Skeletal muscle satellite cell (primary cell): ENCODE measurements at regions not wholly inside any gene's neighbourhood (a gene's known extent, or its start where the extent isn't known, plus 50 kb on each side); places are given as distances from the start of the nearest gene placed in this dataset.

Source experiments
- H3K27me3 ChIP-seq: 2 replicates; pipeline ENCODE4 v1.7.0; 2013; ENCODE audit warnings: low read length; ENCODE audit not compliant: control insufficient read depth, insufficient read depth
- H3K36me3 ChIP-seq: 2 replicates; pipeline ENCODE4 v1.7.0; 2013; ENCODE audit warnings: mild to moderate bottlenecking, control low read depth, low read length; ENCODE audit not compliant: insufficient read depth
- H3K4me1 ChIP-seq: 2 replicates; pipeline ENCODE4 v1.7.0; 2013; ENCODE audit warnings: low read length; ENCODE audit not compliant: control insufficient read depth, insufficient read depth
- H3K4me2 ChIP-seq: 2 replicates; pipeline ENCODE4 v1.7.0; 2013; ENCODE audit warnings: mild to moderate bottlenecking, low read length
- H3K4me3 ChIP-seq: 2 replicates; pipeline ENCODE4 v1.7.0; 2013; ENCODE audit warnings: low read length
- H3K9ac ChIP-seq: 2 replicates; pipeline ENCODE4 v1.7.0; 2013; ENCODE audit warnings: mild to moderate bottlenecking, low read depth, low read length, moderate library complexity
- H3K9me3 ChIP-seq: replicated peaks from 2 replicates; pipeline ENCODE4 v1.7.0; 2013; ENCODE audit warnings: mild to moderate bottlenecking, control low read depth, low read length

DNA sequence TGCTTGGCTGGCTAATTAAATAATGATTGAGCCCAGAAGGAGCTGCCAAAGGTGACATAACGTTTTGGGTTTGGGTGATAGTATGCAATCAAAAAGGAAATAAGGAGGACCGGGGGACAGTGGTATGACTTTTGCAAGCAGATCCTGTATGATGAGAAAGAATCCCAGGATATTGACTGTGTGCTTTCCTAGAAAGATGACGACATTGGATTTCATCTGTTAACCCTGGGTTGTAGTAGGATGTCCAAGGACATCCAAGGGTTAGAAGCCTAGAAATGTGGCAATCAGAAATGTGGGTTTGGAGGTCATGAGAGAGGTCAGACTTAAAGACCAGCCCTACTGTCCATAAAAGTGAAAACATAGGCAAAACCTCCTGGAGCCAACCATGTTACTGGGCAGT, 50.3 kb upstream of the HMHB1 start:
- Histone ChIP-seq H3K4me3 (no peak overlapping the region), H3K36me3 (no peaks in the 10 kb centered on the region), H3K4me2 (no peak overlapping the region), H3K9me3 (no peaks in the 10 kb centered on the region), H3K4me1 (no peaks in the 10 kb centered on the region), H3K27me3 (no peaks in the 10 kb centered on the region), H3K9ac (no peak overlapping the region)

DNA sequence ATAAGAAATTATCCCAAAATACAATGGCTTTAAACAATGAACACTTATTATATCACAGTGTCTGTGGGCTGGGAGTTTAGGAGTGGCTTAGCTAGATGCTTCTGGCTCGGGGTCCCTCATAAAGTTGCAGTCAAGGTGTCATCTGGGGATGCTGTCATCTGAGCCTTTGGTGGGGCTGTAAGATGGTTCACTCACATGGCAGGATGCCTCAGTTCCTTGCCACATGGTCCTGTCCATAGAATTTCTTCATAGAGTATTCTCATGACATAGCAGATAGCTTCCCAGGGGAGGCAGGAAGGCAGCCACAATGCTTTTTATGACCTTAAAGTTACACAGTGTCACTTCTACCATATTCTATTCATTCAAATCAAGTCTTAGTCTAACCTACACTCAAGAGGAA, 51.2 kb upstream of the HMHB1 start:
- H3K4me1 ChIP-seq: no peaks in the 10 kb centered on the region
- H3K4me2 ChIP-seq: no peak overlapping the region
- no peaks in the 10 kb centered on the region for H3K36me3 ChIP-seq
- H3K27me3 ChIP-seq: no peaks in the 10 kb centered on the region
- no peaks in the 10 kb centered on the region for H3K9me3 ChIP-seq
- no peak overlapping the region for H3K9ac ChIP-seq
- H3K4me3 ChIP-seq: no peak overlapping the region

DNA sequence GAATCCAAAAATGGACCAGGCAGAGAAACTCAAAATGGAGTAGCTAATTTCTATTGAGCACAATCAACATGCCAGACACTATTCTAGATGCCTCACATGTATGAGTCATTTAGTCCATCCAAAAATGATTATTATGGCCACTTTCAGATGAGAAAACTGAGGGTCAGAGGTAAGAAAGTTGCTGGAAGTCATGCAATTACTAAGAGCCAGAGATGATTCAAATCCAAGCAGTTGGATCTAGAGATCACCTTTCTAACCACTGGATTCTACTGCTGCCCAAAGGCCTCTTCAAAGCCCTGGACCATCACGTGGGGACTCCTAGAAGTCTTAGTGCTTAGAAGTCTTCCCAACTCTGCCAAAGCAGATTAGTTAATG, 51.8 kb upstream of the HMHB1 start:
- H3K36me3 ChIP-seq: no peaks in the 10 kb centered on the region
- H3K27me3 ChIP-seq: no peaks in the 10 kb centered on the region
- H3K4me3 ChIP-seq: no peak overlapping the region
- H3K4me2 ChIP-seq: no peak overlapping the region
- H3K9me3 ChIP-seq: no peaks in the 10 kb centered on the region
- no peaks in the 10 kb centered on the region for H3K4me1 ChIP-seq
- no peak overlapping the region for H3K9ac ChIP-seq

DNA sequence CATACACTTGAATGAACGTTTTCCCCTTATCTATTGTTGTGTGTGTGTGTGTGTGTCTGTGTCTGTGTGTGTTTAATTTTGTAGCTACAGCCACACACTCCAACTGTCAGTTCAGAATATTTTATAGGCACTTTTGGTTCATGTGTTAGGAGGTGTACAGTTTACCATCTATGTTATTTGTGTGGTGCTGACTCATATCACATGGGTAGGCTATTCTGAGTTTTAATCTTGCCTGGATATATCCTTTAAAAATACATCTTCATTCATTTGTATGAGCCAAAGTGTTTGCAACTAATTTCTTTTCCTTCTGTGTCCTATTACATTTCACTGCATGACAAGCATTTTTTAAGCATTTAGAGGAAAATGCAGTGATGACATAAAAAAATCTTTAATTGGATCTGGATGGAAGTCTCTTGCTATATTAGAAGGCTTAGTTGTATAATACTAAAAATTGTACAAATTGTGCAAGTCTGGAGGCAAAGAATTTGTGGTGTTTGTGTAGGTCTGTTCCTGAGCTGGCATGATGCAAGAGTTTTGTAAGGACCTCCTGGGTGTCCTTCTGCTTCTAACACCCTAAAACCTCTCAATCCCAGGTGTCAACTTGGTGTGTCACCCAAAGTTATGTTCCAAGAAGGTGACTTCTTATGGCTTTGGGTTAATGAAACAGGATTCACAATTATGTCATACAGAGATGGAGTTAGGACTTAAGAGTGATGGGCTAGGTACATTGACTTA, 52.4 kb upstream of the HMHB1 start:
- H3K36me3 ChIP-seq: no peaks in the 10 kb centered on the region
- no peak overlapping the region for H3K4me2 ChIP-seq
- H3K27me3 ChIP-seq: no peaks in the 10 kb centered on the region
- H3K9ac ChIP-seq: no peak overlapping the region
- H3K9me3 ChIP-seq: no peaks in the 10 kb centered on the region
- no peak overlapping the region for H3K4me3 ChIP-seq
- no peaks in the 10 kb centered on the region for H3K4me1 ChIP-seq

DNA sequence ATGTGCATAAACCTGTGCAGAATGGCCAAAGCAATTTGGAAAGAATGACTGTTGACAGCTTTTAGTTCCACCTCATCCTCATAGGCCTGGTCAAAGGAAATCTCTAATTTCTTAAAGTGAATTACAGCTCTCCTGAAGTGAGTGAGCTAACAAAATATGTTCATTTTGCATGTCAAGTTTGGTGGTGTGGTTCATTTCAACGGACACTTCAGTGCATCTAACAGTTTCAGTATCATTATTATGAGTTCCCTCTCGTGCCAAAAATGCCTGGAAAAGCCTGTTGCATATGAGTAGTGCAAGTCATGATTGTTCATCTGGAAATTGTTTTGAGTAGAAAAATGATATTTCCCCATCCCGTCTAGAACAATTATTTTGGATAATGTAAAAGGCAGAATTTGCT, 53.2 kb upstream of the HMHB1 start:
- H3K4me3 ChIP-seq: no peak overlapping the region
- no peaks in the 10 kb centered on the region for H3K4me1 ChIP-seq
- H3K9ac ChIP-seq: no peak overlapping the region
- no peaks in the 10 kb centered on the region for H3K27me3 ChIP-seq
- no peak overlapping the region for H3K4me2 ChIP-seq
- no peaks in the 10 kb centered on the region for H3K36me3 ChIP-seq
- no peaks in the 10 kb centered on the region for H3K9me3 ChIP-seq

DNA sequence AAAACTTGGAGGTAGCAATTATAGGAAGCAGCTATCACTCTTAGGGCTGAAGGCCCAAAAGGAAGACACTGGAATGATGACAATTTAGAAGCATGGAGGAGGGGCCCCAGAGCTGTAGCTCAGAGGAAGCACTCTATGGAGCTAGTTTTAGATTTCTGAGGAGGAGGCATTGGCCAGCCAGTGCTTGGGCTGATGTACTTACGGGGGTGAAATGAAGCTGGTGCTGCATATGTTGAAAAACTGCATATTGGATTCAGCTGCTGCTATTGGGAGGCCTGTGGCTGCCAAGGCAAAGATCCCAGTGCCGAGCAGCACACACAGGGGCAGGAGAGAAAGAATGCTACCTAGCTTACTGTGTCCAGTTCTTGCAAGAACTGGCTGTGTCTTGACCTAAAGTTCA, 53.9 kb upstream of the HMHB1 start:
- Histone ChIP-seq H3K4me3 (no peak overlapping the region), H3K9ac (no peak overlapping the region), H3K4me1 (no peaks in the 10 kb centered on the region), H3K9me3 (no peaks in the 10 kb centered on the region), H3K27me3 (no peaks in the 10 kb centered on the region), H3K4me2 (no peak overlapping the region), H3K36me3 (no peaks in the 10 kb centered on the region)

DNA sequence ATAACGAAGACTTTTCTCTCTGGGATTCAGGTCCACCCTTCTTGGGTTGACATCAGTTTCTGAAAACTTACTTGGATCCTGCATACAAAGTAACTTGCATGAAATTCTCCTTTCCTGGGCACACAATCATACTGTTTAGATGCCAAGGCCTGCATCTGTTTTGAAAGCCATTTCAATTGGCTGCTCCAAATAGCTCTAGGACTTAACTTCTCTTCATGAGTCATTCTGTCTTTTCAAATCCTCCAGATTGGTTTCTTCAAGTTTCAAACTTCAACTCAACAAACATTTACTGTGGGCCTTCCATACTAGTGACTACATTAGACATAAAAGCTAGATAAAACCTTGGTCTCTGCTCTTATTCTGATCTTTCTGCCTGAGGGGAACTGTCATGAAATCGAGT, 54.8 kb upstream of the HMHB1 start:
- Histone ChIP-seq H3K9ac (no peak overlapping the region), H3K4me1 (no peaks in the 10 kb centered on the region), H3K36me3 (no peaks in the 10 kb centered on the region), H3K9me3 (no peaks in the 10 kb centered on the region), H3K4me3 (no peak overlapping the region), H3K27me3 (no peaks in the 10 kb centered on the region), H3K4me2 (no peak overlapping the region)

DNA sequence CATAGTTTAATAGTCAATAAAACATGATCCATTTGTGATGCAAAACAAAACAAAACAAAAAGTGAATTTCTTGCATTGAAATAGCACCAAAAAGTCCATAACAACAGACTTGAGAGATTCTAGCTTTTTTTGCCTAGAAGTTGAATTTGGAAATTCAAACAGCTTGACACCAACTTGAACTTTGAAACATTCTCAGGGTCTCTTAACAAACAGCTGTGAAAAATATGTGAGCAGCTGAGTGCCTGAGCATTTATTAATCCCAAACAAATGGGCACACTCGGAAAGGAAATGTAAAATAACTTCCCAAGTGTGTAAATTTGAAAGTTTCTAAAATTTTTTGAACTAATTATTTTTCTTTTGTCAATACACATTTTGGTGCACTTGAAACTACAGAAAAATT, 56.0 kb upstream of the HMHB1 start:
- Histone ChIP-seq H3K36me3 (no peaks in the 10 kb centered on the region), H3K9ac (no peak overlapping the region), H3K4me2 (no peak overlapping the region), H3K4me1 (no peaks in the 10 kb centered on the region), H3K9me3 (no peaks in the 10 kb centered on the region), H3K27me3 (no peaks in the 10 kb centered on the region), H3K4me3 (no peak overlapping the region)

DNA sequence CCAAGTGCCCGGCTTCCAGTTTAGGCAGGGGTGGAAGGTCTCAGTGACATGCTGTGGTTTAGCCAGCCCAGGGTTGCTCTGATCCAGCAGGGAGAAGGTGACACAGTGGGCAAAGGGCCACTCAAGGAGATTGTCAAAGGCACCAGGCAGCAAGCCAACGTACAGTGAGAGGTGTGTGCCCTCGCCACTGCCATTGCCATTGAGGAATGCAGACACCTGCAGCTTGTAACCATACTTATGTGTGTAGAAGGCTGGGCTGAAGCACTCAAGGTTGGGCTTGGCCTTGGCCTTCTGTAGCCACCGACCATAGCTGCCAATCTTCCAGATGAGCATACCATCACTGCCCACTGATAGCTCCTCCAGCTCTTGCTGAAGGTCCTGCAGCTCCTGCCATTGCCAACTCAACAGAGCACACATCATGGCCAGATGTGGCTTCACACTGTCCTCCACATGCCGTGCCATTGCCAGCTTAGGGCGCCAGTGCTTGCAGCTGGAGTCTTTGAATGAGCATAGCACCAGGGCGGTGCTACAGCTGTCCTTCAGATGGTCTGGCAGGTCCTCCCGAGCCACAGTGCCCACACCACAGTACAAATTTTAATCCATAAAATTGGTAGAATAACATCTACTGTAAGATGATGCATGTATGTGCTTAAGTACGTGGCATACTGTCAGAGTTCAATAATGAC, 59.7 kb upstream of the HMHB1 start:
- Histone ChIP-seq H3K9ac (no peak overlapping the region), H3K36me3 (no peaks in the 10 kb centered on the region), H3K4me1 (no peaks in the 10 kb centered on the region), H3K4me3 (no peak overlapping the region), H3K4me2 (no peak overlapping the region), H3K9me3 (no peaks in the 10 kb centered on the region), H3K27me3 (no peaks in the 10 kb centered on the region)

DNA sequence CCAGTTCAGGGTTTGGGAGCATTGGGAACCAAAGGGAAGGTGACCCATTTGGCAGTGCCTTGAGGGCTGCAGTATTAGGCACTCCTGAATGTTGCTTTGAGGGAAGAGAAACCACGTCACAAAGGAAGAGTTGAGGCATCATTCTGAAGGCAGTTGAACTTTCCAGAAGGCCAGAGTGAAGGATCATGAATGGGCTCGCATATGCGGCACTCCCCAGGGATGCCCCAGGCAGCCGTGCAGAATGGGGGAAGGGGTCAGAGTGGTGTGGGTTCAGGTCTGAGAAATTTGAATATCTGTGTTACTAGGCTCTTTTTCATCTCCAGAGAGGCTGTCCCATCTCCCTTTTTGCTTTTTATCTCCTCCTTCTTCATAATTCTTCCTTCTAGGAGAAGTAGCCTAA, 60.6 kb upstream of the HMHB1 start:
- Histone ChIP-seq H3K9ac (no peak overlapping the region), H3K4me1 (no peaks in the 10 kb centered on the region), H3K27me3 (no peaks in the 10 kb centered on the region), H3K4me2 (no peak overlapping the region), H3K9me3 (no peaks in the 10 kb centered on the region), H3K36me3 (no peaks in the 10 kb centered on the region), H3K4me3 (no peak overlapping the region)

DNA sequence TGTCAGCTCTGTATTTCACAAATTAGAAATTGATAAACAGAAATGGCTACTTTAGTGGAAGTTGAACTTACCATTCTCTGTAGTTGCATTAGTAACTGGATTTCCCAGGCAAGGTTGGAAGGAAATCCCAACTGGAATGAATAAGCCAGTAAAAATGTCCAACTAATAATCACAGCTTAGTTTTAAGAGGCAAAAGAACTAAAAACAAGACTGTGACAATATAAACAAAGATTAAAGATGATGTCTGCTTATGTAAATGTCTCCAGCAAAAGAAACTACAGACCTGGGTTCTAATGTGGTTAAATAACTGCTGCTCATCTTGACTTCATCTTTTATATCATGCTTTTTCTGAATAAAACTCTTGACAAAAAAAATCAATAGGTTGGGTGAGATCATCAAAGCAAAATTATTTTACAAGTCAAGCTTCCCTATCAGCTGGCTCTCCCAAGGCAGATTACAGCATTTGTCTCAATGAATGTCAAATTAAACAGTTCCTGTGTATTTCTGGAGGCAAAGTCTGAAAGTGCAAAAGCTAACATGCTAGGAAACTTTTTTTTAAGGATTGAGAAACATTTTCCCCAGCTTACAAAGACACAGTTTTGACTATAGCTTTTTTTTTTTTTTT, 62.3 kb upstream of the HMHB1 start:
- no peaks in the 10 kb centered on the region for H3K4me1 ChIP-seq
- no peaks in the 10 kb centered on the region for H3K36me3 ChIP-seq
- H3K4me2 ChIP-seq: no peak overlapping the region
- H3K4me3 ChIP-seq: no peak overlapping the region
- no peaks in the 10 kb centered on the region for H3K27me3 ChIP-seq
- H3K9ac ChIP-seq: no peak overlapping the region
- no peaks in the 10 kb centered on the region for H3K9me3 ChIP-seq

DNA sequence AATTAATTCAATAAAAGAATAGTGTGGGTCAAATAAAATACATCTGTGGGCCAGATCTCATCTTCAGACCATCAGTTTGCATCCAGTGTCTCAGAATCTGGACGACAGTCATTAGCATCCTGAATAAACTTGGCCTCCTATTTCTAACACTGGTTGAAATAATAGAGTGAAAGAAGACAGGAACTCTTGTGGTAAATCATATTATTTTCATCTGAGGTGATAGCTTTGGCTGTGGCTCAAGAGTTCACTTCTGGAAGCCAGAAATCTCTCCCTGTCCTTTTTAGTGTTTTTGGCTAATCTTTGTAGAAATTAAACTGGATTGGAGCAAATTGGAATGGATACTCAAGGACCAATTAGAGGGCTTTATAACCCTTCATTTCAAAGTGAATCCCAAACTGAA, 63.4 kb upstream of the HMHB1 start:
- Histone ChIP-seq H3K27me3 (no peaks in the 10 kb centered on the region), H3K4me2 (no peak overlapping the region), H3K4me3 (no peak overlapping the region), H3K9ac (no peak overlapping the region), H3K4me1 (no peaks in the 10 kb centered on the region), H3K36me3 (no peaks in the 10 kb centered on the region), H3K9me3 (no peaks in the 10 kb centered on the region)
